ENCODE measurements at regions not wholly inside any gene's neighbourhood (a gene's known extent, or its start where the extent isn't known, plus 50 kb on each side); places are given as distances from the start of the nearest gene placed in this dataset.

GRCh38 chr5:4941957-4942830 lies 197.9 kb upstream of the ADAMTS16 start:
- H3K4me3 ChIP-seq (ENCODE audit: low read length): no peak overlapping the region
- DNase-seq (ENCODE audit: low read depth): no peak
- peak; percentile 65 for TF ChIP-seq CTCF (conservative IDR thresholded peaks at IDR 0.05; ENCODE audit: low read length)

- no peak for DNase-seq (ENCODE audit: low read depth)
- no peak overlapping the region for H3K4me3 ChIP-seq (ENCODE audit: low read length)
- TF ChIP-seq CTCF (conservative IDR thresholded peaks at IDR 0.05; ENCODE audit: low read length): no peak
Measured at GRCh38 chr5:4942831-4943178, 197.3 kb upstream of the ADAMTS16 start.

GRCh38 chr5:4945296-4945695 lies 194.8 kb upstream of the ADAMTS16 start:
- DNase-seq (ENCODE audit: low read depth): no peak
- no peak overlapping the region for H3K4me3 ChIP-seq (ENCODE audit: low read length)
- TF ChIP-seq CTCF (conservative IDR thresholded peaks at IDR 0.05; ENCODE audit: low read length): no peak

- H3K4me3 ChIP-seq (ENCODE audit: low read length): no peak overlapping the region
- no peak for DNase-seq (ENCODE audit: low read depth)
- no peak for TF ChIP-seq CTCF (conservative IDR thresholded peaks at IDR 0.05; ENCODE audit: low read length)
Measured at GRCh38 chr5:4947106-4947505, 193.0 kb upstream of the ADAMTS16 start.

GRCh38 chr5:4947893-4948536 lies 192.1 kb upstream of the ADAMTS16 start:
- no peak overlapping the region for H3K4me3 ChIP-seq (ENCODE audit: low read length)
- no peak for DNase-seq (ENCODE audit: low read depth)
- no peak for TF ChIP-seq CTCF (conservative IDR thresholded peaks at IDR 0.05; ENCODE audit: low read length)

GRCh38 chr5:4949108-4949507 lies 191.0 kb upstream of the ADAMTS16 start:
- H3K4me3 ChIP-seq (ENCODE audit: low read length): no peak overlapping the region
- no peak for TF ChIP-seq CTCF (conservative IDR thresholded peaks at IDR 0.05; ENCODE audit: low read length)
- DNase-seq (ENCODE audit: low read depth): no peak

GRCh38 chr5:4953576-4953975 lies 186.6 kb upstream of the ADAMTS16 start:
- no peak for TF ChIP-seq CTCF (conservative IDR thresholded peaks at IDR 0.05; ENCODE audit: low read length)
- DNase-seq (ENCODE audit: low read depth): no peak
- H3K4me3 ChIP-seq (ENCODE audit: low read length): no peak overlapping the region

Measured in AG10803 (cell line).